ENCODE measurements at regions not wholly inside any gene's neighbourhood (a gene's known extent, or its start where the extent isn't known, plus 50 kb on each side); places are given as distances from the start of the nearest gene placed in this dataset.

DNA sequence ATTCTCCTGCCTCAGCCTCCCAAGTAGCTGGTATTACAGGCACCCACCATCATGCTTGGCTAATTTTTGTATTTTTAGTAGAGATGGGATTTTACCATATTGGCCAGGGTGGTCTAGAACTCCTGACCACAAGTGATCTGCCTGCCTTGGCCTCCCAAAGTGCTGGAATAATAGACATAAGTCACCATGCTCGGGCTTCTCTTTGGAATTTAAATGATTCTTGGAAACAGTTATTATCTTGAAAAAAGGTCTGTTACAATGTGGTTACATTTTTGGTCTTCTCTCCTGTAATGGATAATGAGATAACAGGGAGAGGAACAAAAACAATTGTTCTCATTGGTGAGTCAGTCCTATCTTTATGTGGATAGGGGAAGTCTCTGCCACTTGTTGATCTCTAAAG, 59.8 kb upstream of the AADACL2 start:
- TF ChIP-seq, protein P1, sequence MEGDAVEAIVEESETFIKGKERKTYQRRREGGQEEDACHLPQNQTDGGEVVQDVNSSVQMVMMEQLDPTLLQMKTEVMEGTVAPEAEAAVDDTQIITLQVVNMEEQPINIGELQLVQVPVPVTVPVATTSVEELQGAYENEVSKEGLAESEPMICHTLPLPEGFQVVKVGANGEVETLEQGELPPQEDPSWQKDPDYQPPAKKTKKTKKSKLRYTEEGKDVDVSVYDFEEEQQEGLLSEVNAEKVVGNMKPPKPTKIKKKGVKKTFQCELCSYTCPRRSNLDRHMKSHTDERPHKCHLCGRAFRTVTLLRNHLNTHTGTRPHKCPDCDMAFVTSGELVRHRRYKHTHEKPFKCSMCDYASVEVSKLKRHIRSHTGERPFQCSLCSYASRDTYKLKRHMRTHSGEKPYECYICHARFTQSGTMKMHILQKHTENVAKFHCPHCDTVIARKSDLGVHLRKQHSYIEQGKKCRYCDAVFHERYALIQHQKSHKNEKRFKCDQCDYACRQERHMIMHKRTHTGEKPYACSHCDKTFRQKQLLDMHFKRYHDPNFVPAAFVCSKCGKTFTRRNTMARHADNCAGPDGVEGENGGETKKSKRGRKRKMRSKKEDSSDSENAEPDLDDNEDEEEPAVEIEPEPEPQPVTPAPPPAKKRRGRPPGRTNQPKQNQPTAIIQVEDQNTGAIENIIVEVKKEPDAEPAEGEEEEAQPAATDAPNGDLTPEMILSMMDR (IDR thresholded peaks at IDR 0.05; ENCODE audit: borderline replicate concordance, extremely low read depth, low read length, poor library complexity, severe bottlenecking), result no peak
- TF ChIP-seq EZH2 (IDR thresholded peaks at IDR 0.05; ENCODE audit: borderline replicate concordance, low read depth, low read length, severe bottlenecking), result no peak

Measured in DND-41 (cell line).